NOMO-1 treated with DMSO at 0.1 percent for 48 hours (cell line): ENCODE measurements at regions not wholly inside any gene's neighbourhood (a gene's known extent, or its start where the extent isn't known, plus 50 kb on each side); places are given as distances from the start of the nearest gene placed in this dataset.

Source experiments
- DNase-seq: peaks from one replicate; lab custom pipeline; 2025; ENCODE audit not compliant: unreplicated experiment; lab: John Stamatoyannopoulos, UW

DNA sequence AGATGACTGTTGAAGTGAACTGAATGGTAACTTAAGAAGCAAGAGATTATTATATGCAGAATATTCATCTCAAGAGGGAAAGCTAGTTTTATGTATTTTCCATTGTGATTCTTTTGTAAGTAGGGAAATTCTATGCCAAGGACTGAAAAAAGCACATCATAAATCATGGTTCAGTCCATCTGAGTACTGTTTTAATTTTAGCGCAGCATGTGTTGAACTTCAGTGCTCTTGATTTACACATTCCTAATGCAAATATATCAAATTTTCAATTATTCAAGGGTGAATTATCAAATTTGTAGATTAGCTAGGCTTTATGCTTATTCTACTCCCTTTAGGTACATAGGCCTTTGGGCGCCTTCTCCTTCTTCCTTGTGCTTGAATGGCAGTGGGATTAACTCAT, 50.3 kb upstream of the TCF12 start:
- no peak for DNase-seq

DNA sequence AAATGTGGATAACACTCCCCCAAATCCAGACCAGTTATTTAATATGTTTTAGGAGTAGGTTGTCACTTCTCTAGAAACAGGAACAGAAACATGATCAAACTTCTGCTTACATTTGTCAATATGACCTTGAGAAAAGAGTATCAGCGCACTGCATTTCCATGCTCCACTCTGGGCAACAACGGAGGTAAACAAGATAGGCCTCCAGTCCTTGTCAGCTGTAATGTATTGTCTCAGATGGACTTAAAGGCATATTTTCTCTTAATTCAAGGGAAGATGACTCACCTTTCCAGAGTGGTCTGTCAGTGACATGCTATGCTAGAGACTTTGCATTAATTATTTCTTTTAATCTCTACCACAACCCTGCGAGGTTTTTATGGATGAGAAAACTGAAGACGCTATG, 51.6 kb upstream of the TCF12 start:
- DNase-seq: peak; percentile 58

- DNase-seq: no peak
These were observed 60.6 kb upstream of the TCF12 start for GRCh38 chr15:56857828-56858227.

DNA sequence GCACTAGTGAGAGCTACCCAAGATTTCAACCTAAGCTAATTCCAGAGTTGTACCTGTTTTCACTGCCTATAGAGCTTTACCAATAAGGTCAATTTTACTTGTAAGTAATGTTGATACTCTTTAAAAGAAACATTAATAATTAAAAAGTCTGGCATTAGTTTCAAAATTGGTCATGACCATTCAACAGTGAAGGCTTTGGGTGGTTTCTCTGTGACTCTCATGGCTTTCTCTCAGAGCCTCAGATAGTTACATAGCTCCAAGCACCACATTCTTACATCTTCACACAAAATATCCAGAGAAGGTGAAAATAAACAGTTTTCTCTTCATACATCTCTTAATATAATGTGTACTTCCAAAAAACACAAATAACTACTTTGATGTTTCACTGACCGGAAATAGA, 61.5 kb upstream of the TCF12 start:
- no peak for DNase-seq

DNA sequence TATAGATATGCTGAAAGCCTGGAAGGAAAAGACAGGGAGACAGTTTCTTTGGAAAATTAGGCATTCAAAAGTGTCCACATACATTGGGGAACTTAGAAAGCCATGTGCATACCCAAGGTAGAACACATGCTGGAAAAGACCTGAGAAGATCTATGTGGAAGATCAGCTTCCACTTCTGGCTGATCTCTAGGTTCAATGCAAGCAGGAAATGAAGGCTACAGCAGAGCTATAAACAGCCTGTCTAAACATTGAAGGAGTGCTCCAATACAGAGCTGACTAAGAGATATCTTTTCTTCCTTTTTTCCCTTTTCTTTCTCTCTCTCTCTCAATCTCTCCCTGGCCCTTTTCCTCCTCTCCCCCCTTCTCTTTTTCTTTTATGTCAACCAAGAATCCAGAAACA, 73.6 kb upstream of the TCF12 start:
- no peak for DNase-seq

DNA sequence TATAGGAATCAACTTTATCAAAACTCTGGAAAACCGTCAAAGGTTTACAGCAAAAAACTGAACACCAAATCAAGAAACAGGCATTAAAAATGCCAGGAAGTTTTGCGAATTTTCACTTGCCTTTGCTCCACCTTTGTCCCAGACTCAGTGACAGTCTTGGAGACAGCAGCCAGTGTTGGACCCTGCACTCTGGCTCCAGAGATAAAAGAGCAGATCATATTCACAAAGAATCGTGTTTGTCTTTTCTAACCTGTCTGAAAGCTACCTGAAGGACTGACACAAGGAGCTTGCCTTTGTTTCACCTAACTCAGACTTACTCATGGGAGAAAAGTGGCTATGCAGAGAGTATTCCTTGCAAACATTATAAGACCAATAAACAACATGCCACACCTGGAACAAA, 74.0 kb upstream of the TCF12 start:
- no peak for DNase-seq

DNA sequence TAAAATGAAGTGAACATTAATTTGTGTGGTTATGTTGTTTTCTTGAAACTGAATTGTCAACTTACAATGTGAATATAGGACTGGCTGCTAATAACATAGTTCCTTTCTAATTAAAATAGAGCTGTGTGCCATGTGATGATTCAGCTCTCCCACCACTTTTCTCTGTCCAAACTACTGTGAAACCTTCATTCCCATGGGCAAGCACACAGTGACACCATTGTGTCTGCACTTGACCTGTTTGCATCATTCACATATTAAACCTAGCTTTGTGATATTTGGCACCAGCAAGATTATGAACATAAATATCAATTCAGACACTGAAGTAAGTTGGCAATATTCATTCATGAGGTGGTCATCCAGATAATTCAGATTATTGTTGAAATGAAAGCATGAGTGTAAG, 78.8 kb upstream of the TCF12 start:
- DNase-seq: no peak

DNA sequence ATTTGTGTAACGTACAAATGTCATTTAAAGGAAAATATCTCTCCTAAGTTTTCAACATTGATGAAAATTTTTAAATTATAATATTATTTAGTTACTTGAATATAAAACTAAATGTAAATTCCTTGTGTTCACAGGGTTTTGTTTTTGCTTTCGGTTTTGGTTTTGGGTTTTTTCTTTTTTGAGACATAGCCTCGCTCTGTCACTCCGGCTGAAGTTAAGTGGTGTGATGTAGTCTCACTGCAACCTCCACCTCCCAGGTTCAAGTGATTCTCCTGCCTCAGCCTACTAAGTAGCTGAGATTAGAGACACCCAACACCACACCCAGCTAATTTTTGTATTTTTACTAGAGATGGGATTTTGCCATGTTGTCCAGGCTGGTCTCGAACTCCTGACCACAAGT, 79.3 kb upstream of the TCF12 start:
- no peak for DNase-seq

GRCh38 chr15:56838085-56838484, 80.4 kb upstream of the TCF12 start:
- no peak for DNase-seq

GRCh38 chr15:56837273-56837672, 81.2 kb upstream of the TCF12 start:
- DNase-seq: no peak

DNA sequence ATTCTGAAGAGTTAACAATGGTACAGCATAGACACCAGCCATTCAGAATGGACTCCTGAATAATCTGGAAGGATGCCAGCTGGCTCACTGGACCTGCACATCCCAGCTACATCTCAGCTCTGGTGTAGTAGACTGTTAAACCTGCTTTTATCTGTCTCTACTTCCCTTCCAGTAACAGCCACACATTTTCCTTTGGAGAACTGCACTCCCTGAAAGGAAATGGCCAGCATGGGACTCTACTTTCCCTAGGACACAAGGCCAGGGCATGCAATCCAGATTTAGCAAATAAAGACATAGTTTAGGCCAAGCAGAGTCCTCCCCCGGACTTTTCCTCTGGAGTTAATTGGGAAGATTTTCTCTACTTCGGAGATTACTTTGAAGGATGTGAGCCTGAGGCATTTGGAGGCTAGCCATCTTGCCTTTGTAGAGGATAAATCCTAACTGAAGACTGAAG, 82.7 kb upstream of the TCF12 start:
- no peak for DNase-seq

DNA sequence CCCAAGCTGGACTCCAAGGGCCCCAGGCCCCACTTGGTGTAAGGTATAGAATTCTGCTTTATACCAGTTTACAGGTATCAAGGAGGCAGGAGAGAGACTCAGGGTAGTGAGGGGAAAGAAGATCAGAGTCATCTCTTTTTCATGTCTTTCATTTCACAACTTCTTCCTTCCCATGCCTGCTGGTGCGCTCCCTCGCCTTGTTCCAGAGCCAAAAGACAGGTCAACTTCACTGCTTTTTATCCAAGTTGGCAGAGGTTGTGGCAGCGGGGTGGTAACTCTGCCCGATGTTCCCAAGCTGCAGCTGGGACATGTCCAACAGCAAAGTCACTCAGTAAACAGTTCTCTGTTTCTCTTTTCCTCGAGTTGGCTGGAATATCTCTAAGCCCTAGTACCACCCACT, 86.3 kb upstream of the TCF12 start:
- DNase-seq: no peak

DNA sequence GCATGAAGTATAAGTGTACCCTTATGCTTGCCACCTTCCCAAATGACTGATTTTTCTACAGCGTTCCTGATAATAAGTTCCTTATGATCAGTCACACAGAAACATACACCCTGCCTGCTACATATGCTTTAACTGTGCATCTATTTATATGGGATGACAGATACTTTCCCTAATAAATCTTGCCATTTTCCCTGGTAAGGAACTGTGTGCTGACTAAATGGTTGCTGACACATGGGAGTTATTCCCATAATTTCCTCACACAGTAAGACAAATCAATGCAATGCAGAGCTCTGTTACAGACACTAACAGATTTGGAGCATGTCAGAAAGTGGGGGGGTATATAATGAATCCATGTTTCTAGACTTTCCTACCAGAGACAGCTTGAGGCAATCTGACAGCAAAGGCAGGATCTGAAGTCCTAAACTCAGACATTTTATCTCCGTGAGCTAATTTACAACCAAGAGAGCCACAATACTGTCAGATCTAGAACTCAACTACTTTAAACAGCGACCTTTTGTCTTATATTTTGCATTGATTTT, 86.9 kb upstream of the TCF12 start:
- DNase-seq: no peak

DNA sequence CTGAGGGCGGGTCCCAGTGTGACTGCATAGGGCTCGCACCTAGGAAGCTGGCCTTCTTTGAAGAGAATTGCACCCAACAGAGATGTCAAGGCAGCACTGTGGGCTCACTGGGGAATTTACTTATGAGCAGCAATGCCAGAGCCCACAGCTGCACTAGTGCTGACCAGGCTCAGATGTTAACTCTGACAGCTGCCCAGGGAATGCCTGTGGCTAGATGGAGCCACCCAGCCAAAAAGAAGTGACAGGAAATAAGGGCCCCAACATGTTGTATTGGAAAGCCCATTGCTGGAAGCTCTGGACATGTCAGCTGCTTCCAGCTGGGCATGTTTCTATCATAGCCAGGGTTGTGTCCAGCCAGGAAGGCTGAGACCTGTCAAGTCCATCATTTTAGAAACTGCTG, 90.9 kb upstream of the ZNF280D start:
- no peak for DNase-seq

DNA sequence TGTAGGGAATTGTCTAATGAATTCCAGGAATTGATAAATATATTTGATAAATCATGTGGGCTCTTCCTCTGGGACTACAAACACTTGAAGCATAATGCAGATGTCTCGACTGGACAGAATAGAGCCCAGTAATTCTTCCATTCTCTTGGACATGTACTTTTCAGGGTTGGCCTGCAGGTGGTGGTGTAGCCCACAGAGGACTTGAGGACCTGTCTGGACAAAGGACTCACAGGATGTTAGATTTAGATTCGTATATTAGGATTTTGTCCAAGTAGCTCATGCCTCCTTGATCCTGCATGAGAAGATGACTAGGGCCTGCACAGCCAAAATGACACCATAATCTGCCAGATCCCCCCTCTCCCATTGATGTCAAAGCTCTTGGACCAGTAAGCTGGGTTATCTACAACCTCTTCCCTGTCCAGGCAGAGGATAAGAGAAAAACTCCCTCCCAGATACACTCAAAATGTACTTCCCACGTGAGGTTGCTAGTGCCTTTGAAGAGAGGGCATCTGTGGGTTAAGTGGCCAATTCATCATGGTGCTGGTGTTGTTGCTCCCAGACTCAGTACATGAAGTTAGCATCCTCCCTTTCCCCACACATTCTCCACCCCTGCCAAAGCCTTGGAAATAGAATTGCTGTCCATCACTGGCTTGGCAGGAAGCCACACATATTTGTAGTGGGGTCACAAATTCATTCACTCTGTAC, 88.6 kb upstream of the ZNF280D start:
- DNase-seq: peak; percentile 28

DNA sequence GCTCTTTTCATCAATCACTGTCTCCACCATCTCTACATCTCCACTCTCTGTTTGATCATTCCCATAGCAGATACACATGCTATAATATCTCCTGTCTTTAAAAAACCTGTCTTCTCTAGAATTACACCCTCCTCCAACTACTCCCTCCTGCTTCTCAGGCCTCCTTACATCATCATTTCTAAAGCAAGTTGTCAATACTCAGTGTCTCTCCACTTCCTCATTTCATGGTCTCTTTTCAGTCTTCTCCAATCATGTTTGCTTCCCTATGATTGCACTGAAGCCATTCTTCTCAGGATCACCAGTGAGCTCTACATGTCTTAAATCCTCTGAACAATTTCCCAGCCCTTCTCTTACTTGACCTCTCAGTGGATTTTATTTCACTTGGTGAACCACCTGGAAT, 87.0 kb upstream of the ZNF280D start:
- peak; percentile 87 for DNase-seq

DNA sequence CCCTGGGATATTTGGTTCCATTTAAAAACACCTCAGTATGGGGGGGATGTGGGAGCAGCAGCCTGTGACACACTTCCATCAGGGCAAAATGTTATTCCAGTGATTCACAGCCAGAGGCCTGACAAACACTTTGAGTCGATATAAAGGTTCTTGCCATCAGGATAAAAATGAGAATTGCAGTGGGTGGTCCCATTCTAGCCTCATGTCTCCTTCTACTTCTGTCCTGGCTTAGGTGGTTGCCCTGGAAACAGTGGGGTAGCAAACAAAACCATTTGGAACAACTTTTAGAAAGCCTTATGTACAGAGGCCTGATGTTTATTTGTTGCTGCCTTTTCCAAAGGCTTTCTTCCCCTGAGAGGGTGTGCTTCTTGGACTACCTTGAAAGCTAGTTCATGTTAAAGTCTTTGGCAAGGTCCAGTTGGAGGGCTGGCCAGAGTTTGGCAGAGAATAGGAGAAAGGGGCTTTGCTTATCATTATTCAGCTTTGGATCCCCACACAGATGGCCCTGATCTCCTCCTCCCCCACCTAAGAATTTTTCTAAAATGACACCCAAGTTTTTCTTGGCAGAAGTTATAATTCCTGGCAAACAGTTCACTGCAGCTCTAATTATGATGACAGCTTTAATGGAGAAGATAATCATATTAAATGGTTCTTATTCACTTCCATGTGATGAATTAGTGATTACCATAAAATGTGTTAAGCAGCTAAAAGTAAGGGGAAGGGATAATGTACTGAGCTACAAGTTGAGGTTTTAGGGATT, 84.2 kb upstream of the ZNF280D start:
- no peak for DNase-seq

DNA sequence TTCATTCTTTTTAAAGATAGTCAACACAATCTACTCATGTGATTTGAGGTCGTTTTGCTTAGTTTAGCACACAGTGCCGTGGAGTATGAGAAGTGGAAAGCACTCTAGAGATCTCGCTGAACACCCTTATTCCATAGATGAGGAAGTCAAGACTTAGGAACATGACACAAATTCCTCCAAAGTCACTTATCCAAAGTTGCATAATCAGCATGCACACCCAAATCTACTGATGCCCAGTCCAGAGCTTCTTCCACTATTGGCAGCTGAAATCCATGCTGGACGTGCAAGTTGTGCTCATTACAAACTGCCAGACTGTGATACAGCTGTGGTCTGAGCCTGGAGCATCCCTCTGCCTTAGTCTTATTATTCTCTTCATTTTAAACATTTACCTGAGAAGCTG, 83.5 kb upstream of the ZNF280D start:
- DNase-seq: no peak

DNA sequence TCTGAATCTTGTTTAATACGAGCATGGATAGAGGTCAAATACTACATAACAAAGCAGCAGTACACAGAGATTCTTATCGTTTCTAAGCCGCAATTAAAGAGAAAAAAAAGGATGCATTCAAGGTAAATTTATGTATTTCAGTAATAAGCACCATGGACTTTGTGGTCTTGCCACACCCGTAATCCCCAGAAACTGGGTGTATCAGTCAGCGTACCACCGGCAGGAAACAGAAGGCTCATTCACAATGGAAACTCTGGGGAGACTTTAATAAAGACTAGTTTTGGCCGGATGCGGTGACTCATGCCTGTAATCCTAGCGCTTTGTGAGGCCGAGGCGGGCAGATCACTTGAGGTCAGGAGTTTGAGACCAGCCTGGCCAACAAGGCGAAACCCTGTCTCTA, 81.9 kb upstream of the ZNF280D start:
- DNase-seq: peak; percentile 72

DNA sequence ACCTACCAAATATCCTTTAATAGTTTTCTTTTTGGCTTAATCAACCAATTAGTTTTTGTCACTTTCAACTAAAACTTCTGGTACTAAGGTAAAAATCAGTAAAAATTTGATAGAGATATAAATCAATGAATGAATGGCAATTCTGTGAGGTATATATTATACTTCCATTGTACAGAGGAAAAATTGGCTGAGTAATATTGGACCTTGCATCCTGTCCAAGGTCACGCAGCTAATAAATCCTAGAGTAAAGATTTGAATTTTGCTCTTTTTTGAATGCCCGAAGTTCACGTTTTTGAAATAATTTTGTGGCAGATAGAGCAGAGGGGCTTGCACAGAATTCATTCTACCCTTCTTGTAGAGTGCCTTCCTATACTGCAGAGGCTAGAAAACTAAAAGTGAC, 81.1 kb upstream of the ZNF280D start:
- DNase-seq: no peak

DNA sequence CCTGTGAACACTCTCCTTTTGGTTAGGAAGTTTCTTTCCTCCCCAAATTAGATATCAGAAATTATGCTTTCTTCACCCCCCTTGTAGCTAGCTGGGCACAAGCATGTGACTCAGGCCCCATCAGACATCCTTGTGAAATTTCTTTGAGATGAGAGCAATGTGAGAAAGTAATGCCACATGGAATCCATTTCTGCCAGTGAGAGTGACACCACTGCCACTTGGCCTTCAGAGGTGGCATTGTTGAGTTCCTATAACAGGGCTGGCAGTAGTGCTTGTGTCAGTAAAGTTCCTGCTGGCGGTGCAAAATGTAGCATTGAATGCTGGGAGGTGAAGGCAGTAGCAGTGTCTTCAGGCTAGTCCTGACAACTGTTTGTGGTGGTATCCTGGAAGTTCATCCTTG, 80.7 kb upstream of the ZNF280D start:
- DNase-seq: no peak

DNA sequence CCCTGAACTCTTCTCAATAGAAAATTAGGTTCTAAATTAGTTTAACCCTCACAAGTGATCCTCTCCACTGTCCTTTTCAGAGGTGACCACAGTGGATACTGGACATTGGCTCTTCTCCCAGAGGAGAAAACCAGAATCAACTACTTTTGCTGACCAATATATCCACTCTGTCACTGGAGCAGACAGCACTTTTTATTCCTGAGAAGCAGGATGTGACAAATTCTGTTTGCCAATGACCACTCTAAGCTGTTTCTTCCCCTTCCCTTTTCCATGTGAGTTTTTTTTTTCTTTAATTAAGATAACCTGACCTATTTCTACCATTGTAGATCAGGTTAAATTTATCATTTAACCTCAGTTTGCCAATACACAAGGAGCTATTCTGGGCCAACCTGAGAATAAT, 79.7 kb upstream of the ZNF280D start:
- no peak for DNase-seq

- no peak for DNase-seq
These were observed 78.9 kb upstream of the ZNF280D start for GRCh38 chr15:56812221-56812620.
